ENCODE measurements at regions not wholly inside any gene's neighbourhood (a gene's known extent, or its start where the extent isn't known, plus 50 kb on each side); places are given as distances from the start of the nearest gene placed in this dataset.
A peak's percentile ranks its signal among the peaks of the same experiment; 100 is the strongest.

- Histone ChIP-seq H3K27ac (ENCODE audit: extremely low read depth, low read depth, low read length) (no peak overlapping the region), H2AFZ (ENCODE audit: low read depth, low read length) (no peak overlapping the region), H4K20me1 (replicated peaks; ENCODE audit: control insufficient read depth, insufficient read depth, low read length) (no peaks in the 10 kb centered on the region), H3K36me3 (ENCODE audit: control insufficient read depth, insufficient read depth, low read length) (no peaks in the 10 kb centered on the region), H3K9ac (ENCODE audit: insufficient read depth in 1 of 2, low read depth in 2 of 2, low read length in 2 of 2) (no peak overlapping the region), H3K9me1 (ENCODE audit: control insufficient read depth, insufficient read depth, low read length) (no peaks in the 10 kb centered on the region), H3K4me3 (no peak overlapping the region), H3K27me3 (ENCODE audit: control insufficient read depth in 2 of 2, insufficient read depth in 2 of 2, low read length in 2 of 2) (no peaks in the 10 kb centered on the region), H3K4me2 (ENCODE audit: insufficient read depth, low read length) (no peak overlapping the region), H3K4me1 (replicated peaks in 1 of 2; ENCODE audit: control insufficient read depth in 2 of 2, insufficient read depth in 2 of 2, low read length in 2 of 2) (no peaks in the 10 kb centered on the region), H3K9me3 (replicated peaks; ENCODE audit: control insufficient read depth, insufficient read depth, low read depth, low read length) (no peaks in the 10 kb centered on the region), H3K79me2 (ENCODE audit: control insufficient read depth, insufficient read depth, low read length) (no peaks in the 10 kb centered on the region)
- intact Hi-C loops (cut with micrococcal nuclease) (loop anchor here (5.0 kb wide), 2 partner anchors 195 to 265 kb away; no protein-coding TSS in a partner anchor), in situ Hi-C loops (cut with MboI) (no loop called here)
- 0% methylated on average over 5 of the region's 5 CpGs for WGBS (ENCODE audit: insufficient coverage, low coverage, missing lambda C conversion rate)
- DNase-seq (ENCODE audit: extremely low read depth in 1 of 4, low spot score in 3 of 4) (peak; percentile 14 to 54 (median 17)), FAIRE-seq (peak; percentile 84), ATAC-seq (peak; percentile 82)
- ChIA-PET CTCF (ENCODE audit: low intra/inter-chr PET ratio) (interaction anchor here (1.2 kb wide), 2 partner anchors 194 to 1392 kb away, joined by 3 read pairs; no protein-coding TSS in a partner anchor), POLR2A (no interaction called here)
- no TSS peak for BruUV-seq (replicated peaks)
- no peak for TF ChIP-seq FOXJ2 (tag; IDR thresholded peaks at IDR 0.05)
- TF ChIP-seq STAG1 (CRISPR knock-in tag; IDR thresholded peaks at IDR 0.05; ENCODE audit: borderline replicate concordance) = no peak
- peak in 1 of 2 experiments; percentile 43; a peak in 3 of 4 replicates for TF ChIP-seq RAD21 (CRISPR knock-in tag; conservative IDR thresholded peaks at IDR 0.05 in 1 of 2, IDR thresholded peaks at IDR 0.05 in 1 of 2)
- TF ChIP-seq TSC22D4 (tag; IDR thresholded peaks at IDR 0.05) = no peak
- TF ChIP-seq MEF2D (tag; conservative IDR thresholded peaks at IDR 0.05; ENCODE audit: low read depth) = no peak
- TF ChIP-seq SNAPC5 (CRISPR knock-in tag; IDR thresholded peaks at IDR 0.05) = no peak
- TF ChIP-seq RBM15 (IDR thresholded peaks at IDR 0.05; ENCODE audit: insufficient read depth, low read length) = no peak
- TF ChIP-seq RBM25 (IDR thresholded peaks at IDR 0.05; ENCODE audit: low read depth, low read length, severe bottlenecking) = no peak
- TF ChIP-seq SPI1 (IDR thresholded peaks at IDR 0.05; ENCODE audit: borderline replicate concordance, low read depth, low read length) = peak; percentile 94
- no peak for TF ChIP-seq SRSF9 (IDR thresholded peaks at IDR 0.05; ENCODE audit: borderline replicate concordance, low read depth, low read length)
- no peak for TF ChIP-seq GATA2 (CRISPR knock-in tag; IDR thresholded peaks at IDR 0.05)
- no peak for TF ChIP-seq THRB (CRISPR knock-in tag; conservative IDR thresholded peaks at IDR 0.05)
- TF ChIP-seq CTCFL (IDR thresholded peaks at IDR 0.05; ENCODE audit: borderline replicate concordance, insufficient read depth, low read depth, low read length, poor library complexity, severe bottlenecking) = peak; percentile 88
- TF ChIP-seq SMC3 (conservative IDR thresholded peaks at IDR 0.05; ENCODE audit: insufficient read depth, low read depth, low read length) = peak; percentile 51
- TF ChIP-seq KHSRP (IDR thresholded peaks at IDR 0.05) = no peak
- no peak for TF ChIP-seq TFAM (CRISPR knock-in tag; conservative IDR thresholded peaks at IDR 0.05)
- TF ChIP-seq CTCF (IDR thresholded peaks at IDR 0.05 in 2 of 3, conservative IDR thresholded peaks at IDR 0.05 in 1 of 3; ENCODE audit: insufficient read depth in 2 of 3, low read depth in 1 of 3, low read length in 3 of 3) = peak; percentile 39 to 59 (median 56); a peak in 5 of 6 replicates
Measured at GRCh38 chr4:121462660-121463261, 81.9 kb upstream of the QRFPR start.

All from K562 (cell line).